ENCODE measurements at regions not wholly inside any gene's neighbourhood (a gene's known extent, or its start where the extent isn't known, plus 50 kb on each side); places are given as distances from the start of the nearest gene placed in this dataset.

- no peak for TF ChIP-seq EP300 (IDR thresholded peaks at IDR 0.05)
- TF ChIP-seq CTCF (IDR thresholded peaks at IDR 0.05): no peak
- TF ChIP-seq POLR2A (IDR thresholded peaks at IDR 0.05): no peak
These were observed 102.5 kb upstream of the TRPM1 start for GRCh38 chr15:31203999-31204398.

All from ovary (tissue), 3 donors.